ENCODE measurements at regions not wholly inside any gene's neighbourhood (a gene's known extent, or its start where the extent isn't known, plus 50 kb on each side); places are given as distances from the start of the nearest gene placed in this dataset.

DNA sequence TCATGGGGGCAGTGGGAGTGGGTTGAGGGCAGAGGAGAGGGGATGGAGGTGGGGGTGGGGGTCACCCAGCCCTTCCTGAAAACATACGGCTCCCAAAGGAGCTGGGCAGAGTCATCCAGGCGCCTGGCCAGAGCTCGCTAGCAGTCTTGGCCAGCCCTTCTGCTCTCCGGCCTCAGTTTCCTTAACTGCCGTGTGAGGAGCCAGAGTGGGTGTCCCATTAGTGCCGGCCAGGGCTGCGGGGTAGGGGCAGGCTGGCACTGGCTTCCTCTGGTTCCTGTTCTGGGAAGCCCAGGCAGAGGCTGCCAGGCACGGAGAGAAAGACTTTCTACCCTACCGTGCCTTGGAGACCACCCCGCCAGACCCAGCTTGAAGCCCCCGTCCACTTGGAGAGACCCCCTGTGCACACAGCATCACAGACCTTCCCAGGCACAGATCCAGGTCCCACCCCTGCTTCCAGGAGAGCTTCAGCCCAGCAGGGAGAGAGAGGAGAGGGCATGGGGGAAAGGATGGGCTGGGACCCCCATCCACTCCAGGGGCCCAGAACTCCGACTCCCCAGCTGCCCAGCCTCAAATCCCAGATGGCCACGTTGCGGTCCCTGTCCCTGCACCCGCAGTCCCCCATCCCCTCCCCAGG, 93.3 kb downstream of the RFLNA start:
- H3K36me3 Mint-ChIP-seq (ENCODE audit: low read depth), result peaks cover 11% of the 10 kb centered on the region
- H3K9me3 Mint-ChIP-seq, result no peaks in the 10 kb centered on the region
- no peaks in the 10 kb centered on the region for H3K27me3 Mint-ChIP-seq
- H3K4me3 Mint-ChIP-seq, result peak overlapping the region; percentile 58
- H3K27ac Mint-ChIP-seq, result no peak overlapping the region
- no peak for DNase-seq
- H3K4me1 Mint-ChIP-seq, result peaks cover 24% of the 10 kb centered on the region
- intact Hi-C loops (cut with micrococcal nuclease), result loop anchor here (2.0 kb wide), 1 partner anchor 179 kb away; the partner anchor contains the start of gene NCOR2

DNA sequence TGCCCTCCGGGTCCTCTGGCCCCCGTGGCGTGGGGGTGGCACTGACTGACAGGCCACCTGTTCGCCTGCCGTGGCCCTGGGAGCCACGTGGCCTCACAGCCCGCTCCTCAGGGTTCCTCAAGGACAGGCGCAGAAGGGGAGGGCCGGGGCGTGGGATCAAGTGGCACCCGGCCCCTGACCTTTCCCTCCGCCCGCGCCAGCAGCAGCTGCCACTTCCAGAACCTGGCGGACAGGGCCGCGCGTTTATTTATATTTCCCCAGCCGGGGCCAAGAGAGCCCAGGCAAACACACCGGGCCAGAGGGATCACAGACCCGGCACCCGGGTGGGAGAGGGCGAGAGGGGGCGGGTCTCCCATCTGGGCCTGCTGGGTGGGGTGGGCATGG, 92.6 kb downstream of the RFLNA start:
- DNase-seq, result no peak
- Mint-ChIP-seq H3K4me3 (no peak overlapping the region), H3K36me3 (ENCODE audit: low read depth) (peaks cover 11% of the 10 kb centered on the region), H3K27ac (no peak overlapping the region), H3K9me3 (no peaks in the 10 kb centered on the region), H3K4me1 (peaks cover 24% of the 10 kb centered on the region), H3K27me3 (no peaks in the 10 kb centered on the region)
- intact Hi-C loops (cut with micrococcal nuclease), result no loop called here

DNA sequence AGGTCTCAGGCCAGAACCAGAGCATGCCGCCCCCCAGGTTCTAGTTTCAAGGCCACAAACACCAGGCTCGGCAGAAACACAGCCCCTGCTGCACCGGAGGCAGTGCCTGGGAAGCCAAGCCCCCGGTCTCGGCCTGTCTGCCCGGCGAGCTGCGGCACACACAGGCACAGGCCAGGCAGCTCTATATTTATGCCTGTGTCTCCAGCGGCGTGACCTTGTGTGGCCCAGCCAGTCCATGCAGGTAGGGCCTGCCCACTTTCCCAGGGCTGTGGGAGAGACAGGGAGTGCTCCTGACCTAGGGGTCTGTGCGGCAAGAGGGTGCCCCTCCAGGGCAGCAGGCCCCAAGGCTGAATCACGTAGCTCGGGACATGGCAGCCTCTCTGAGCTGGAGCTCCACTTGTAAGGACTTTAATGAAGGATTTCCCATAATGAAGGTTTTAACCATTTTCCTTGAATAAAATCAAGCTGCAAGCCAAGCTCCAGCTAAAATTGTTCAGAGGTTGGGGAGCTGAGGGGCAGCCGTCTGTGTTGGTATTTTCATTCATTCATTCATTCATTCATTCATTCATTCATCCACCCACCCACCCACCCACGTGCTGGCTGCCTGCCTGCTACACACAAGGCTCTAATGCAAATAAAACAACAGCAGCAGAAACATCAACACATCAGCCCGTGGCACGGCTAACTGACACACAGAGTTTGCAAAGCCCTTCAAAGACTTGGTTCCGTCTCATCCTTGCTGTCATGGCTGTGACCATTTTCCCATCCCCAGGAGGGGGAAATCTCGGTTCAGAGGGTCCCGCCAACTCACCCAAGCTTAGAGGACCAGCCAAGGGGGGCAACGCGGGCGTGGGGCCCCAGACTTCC, 92.0 kb downstream of the RFLNA start:
- Mint-ChIP-seq H3K27ac (no peak overlapping the region), H3K36me3 (ENCODE audit: low read depth) (peaks cover 11% of the 10 kb centered on the region)
- intact Hi-C loops (cut with micrococcal nuclease), result no loop called here

DNA sequence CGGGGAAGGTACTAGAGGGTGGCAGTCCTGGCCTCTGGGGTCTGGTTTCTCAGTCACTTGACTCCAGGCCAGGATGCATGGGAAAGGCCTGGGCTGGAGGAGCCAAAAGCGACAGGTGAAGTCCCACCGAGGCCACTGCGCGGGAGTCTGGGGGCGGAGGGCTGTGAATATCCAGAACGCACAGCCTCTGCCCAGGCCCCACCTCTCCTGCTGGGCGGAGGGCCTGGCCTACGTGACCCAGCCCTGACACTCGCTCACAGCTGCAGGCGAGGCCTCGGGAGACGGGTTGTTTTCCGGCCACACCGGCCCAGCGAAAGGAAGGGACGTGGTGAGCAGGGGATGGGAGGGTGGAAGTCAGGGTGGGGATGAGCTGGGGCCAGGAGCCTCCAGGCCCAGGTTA, 91.2 kb downstream of the RFLNA start:
- Mint-ChIP-seq H3K36me3 (ENCODE audit: low read depth) (peaks cover 6% of the 10 kb centered on the region), H3K9me3 (no peaks in the 10 kb centered on the region), H3K27me3 (no peaks in the 10 kb centered on the region), H3K4me3 (no peak overlapping the region), H3K4me1 (peaks cover 12% of the 10 kb centered on the region), H3K27ac (no peak overlapping the region)
- DNase-seq, result no peak
- intact Hi-C loops (cut with micrococcal nuclease), result no loop called here

More for the DNA sequence above, 92.0 kb downstream of the RFLNA start:
- Mint-ChIP-seq H3K4me1 (peaks cover 20% of the 10 kb centered on the region), H3K9me3 (no peaks in the 10 kb centered on the region), H3K4me3 (no peak overlapping the region), H3K27me3 (no peaks in the 10 kb centered on the region)
- DNase-seq, result no peak

DNA sequence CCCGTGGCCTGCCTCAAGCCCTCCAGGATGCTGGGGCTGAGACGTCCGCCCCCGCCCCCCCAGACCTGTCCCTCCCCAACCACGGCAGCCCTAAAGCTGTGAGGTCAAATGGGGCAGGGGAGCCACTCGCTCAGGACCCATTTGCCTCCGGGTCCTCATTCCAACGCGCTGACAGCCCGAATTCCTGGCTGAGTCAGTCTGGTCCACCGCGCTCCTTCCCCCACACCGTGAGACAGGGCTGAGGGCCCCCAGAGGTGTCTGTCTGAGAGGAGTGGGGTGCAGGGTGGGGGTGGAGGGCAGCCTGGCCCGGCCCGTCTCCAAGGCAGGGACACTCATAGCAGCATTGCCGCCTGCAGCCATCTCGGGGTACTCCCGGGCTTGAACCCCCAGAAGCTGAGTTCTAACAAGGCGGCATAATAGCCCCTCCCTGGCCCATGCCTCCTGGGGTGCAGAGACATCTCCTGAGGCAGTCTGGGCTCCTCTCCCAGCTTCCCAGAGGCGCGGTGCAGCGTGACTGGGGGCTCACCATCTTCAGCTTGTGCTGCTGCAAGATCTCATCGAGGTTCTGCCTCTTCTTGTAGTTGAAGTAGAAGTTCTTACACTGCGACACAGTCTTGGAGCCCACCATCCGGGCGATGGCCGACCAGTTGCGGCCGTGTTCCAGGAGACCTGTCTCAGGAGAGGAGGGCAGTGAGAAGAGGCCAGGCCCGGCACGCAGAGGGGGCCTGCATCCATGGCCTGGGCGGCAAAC, 90.5 kb downstream of the RFLNA start:
- no peak for DNase-seq
- intact Hi-C loops (cut with micrococcal nuclease), result no loop called here
- peaks cover 8% of the 10 kb centered on the region for H3K4me1 Mint-ChIP-seq
- H3K9me3 Mint-ChIP-seq, result no peaks in the 10 kb centered on the region
- no peaks in the 10 kb centered on the region for H3K27me3 Mint-ChIP-seq
- no peak overlapping the region for H3K27ac Mint-ChIP-seq
- H3K4me3 Mint-ChIP-seq, result no peak overlapping the region
- peaks cover 5% of the 10 kb centered on the region for H3K36me3 Mint-ChIP-seq (ENCODE audit: low read depth)

DNA sequence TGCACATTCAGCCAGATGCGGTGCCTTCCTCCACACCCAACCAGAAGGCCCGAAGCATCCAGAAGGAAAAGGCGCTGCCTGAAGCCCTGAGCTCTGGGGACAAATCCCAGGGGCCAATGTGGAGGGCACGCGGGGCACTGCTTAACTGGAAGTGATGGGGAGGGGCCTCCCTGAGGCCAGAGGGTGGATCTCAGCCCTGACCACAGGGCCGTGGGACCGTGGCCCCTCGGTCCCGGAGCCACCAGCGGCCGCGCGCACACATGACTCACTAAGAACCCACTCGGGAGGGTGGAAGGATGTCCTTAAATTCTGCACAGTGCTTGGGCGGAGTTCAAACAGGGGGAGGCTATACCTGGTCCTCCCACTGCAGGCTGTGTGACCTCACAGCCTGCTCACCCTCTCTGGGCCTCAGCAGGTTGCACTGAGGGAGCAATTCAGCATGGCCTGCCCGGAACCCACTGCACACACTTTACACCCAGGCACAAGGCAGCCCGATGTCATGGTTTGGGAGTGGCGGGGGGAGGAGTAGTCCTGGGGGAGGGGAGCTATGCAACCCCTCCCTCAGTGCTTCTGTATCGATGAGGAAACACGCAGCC, 89.5 kb downstream of the RFLNA start:
- intact Hi-C loops (cut with micrococcal nuclease), result no loop called here
- Mint-ChIP-seq H3K27ac (no peak overlapping the region), H3K27me3 (no peaks in the 10 kb centered on the region), H3K4me3 (no peak overlapping the region), H3K4me1 (peaks cover 2% of the 10 kb centered on the region), H3K36me3 (ENCODE audit: low read depth) (peaks cover 4% of the 10 kb centered on the region), H3K9me3 (no peaks in the 10 kb centered on the region)
- no peak for DNase-seq

DNA sequence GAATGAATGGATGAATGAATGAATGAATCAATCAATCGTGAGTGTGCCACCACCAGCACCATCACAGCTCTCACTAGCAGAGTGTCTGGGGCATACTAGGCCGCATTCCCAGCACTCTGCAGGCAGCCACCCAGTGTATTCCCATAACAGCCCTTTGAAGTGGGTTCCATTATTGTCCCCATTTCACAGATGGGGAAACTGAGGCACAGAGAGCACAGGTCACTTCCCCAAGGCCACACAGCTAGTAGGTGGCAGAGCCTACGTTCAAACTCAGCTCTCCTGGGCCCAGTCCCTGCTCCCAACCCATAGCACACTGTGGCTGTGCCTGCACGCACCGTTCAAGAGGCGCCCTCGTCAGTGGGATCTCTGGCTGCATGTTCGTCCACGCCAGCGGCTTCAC, 88.1 kb downstream of the RFLNA start:
- Mint-ChIP-seq H3K9me3 (no peaks in the 10 kb centered on the region), H3K4me1 (no peaks in the 10 kb centered on the region), H3K36me3 (ENCODE audit: low read depth) (peaks cover 4% of the 10 kb centered on the region), H3K27ac (no peak overlapping the region), H3K27me3 (no peaks in the 10 kb centered on the region), H3K4me3 (no peak overlapping the region)
- intact Hi-C loops (cut with micrococcal nuclease), result no loop called here
- DNase-seq, result no peak

DNA sequence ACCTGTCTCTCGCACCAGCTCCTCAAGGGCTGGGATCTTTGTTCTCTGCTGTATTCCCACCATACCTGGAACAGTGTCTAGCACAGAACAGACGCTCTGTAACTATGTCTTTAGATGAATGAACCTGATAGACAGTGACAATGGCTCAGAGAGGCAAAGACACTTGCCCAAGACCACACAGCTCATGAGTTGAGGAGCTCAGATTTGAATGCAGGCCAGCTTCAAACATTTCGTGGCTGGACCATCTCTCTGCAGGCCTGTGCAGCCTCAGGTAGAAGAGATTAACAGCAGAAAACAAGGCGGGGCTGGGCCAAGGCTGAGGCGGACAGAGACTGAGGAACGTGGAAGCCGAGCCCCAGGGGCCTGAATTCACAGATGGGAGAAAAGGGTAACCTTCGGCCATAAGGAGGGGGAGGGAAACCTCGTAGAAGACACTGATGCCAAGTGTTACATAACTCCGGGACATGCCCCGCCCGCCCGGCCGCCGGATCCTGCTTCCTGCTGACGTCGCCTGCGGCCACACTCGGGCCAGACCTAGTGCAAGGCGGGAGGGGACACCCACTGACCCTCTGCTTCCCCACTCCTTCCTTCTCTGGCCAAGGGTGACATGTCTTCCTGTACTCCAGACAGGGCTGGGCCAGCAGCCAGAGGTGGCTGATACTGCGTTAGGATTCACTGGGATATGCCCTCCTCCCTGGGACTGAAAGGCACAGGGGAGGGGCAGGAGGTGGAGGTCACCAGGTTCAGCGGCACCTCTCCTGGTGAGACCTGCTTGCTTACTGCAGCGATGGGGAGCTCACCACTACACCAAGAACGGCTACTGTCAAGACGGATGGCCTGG, 86.8 kb downstream of the RFLNA start:
- no peaks in the 10 kb centered on the region for H3K27me3 Mint-ChIP-seq
- H3K36me3 Mint-ChIP-seq (ENCODE audit: low read depth), result peaks cover 5% of the 10 kb centered on the region
- no peak for DNase-seq
- H3K4me1 Mint-ChIP-seq, result no peaks in the 10 kb centered on the region
- H3K4me3 Mint-ChIP-seq, result no peak overlapping the region
- no peaks in the 10 kb centered on the region for H3K9me3 Mint-ChIP-seq
- intact Hi-C loops (cut with micrococcal nuclease), result no loop called here
- no peak overlapping the region for H3K27ac Mint-ChIP-seq

DNA sequence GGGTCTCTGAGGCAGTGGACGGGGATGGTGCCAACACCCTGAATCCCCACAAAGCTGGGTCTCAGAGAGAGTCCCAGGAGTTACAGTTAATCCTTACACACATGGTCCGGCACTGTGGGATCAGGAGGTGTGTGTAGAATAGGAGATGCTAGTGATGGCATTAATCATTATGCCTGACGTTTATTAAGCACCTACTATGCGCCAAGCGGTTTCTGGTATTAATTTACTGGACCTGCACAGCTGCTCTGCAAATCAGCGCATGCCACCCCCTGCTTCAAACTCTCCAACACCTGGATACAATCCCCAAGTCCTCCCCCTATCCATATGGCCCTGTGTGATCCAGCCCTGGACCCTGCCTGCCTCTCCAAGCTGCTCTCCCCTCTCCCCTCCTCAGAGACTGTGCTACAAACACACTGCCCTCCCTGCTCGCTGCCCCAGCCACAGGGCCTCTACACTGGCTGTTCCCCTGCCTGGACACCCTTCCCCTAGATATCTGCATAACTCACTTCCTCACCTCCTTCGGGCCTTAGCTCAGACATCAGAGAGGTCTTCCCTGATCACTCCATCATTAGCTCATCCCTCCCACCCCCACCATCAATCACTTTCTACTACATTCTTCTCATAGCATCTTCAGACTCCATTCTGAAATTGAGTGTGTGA, 86.0 kb downstream of the RFLNA start:
- Mint-ChIP-seq H3K27me3 (no peaks in the 10 kb centered on the region), H3K36me3 (ENCODE audit: low read depth) (peaks cover 5% of the 10 kb centered on the region), H3K4me3 (no peak overlapping the region), H3K4me1 (no peaks in the 10 kb centered on the region), H3K9me3 (no peaks in the 10 kb centered on the region), H3K27ac (no peak overlapping the region)
- intact Hi-C loops (cut with micrococcal nuclease), result no loop called here
- no peak for DNase-seq

DNA sequence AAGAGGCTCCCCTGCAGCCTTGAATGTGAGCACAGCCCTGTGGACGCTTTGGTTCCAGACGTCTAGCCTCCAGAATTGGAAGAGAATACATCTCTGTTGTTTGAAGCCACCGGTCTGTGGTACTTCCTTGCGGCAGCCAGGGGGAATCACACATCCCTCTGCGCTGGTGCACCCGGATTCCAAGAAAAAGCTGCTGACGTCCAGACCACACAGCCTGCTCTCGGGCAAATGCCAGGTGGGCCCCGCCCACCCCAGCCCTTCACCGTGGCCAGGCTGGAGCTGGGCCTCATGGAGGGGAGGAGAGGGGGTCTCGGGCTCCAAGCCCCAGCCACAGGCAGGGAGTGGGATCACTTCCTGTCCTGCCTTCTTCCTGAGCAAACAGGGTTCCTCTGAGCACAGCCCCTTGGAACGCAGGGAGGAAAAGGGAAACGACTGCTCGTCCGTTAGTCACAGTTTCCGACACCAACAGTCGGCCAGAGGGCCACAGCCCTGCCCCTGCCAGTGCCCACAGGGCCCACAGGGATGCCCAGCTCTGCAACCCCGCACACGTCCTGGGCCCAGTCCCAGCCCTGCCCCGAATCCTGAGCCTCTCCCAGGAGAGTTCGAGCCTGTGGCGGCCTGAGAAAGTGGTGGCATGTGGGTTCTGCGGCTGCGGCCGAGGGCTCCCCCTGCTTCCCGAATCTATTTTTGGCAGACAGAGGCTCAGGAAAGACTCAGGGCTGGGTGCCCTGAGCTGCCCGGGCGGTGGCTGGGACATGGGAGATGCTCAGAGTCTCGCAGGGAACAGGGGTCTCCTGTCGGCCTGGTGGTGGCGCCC, 85.3 kb downstream of the RFLNA start:
- no peaks in the 10 kb centered on the region for H3K4me1 Mint-ChIP-seq
- no peaks in the 10 kb centered on the region for H3K9me3 Mint-ChIP-seq
- H3K4me3 Mint-ChIP-seq, result no peak overlapping the region
- no peak for DNase-seq
- intact Hi-C loops (cut with micrococcal nuclease), result no loop called here
- no peak overlapping the region for H3K27ac Mint-ChIP-seq
- H3K27me3 Mint-ChIP-seq, result no peaks in the 10 kb centered on the region
- peaks cover 4% of the 10 kb centered on the region for H3K36me3 Mint-ChIP-seq (ENCODE audit: low read depth)

DNA sequence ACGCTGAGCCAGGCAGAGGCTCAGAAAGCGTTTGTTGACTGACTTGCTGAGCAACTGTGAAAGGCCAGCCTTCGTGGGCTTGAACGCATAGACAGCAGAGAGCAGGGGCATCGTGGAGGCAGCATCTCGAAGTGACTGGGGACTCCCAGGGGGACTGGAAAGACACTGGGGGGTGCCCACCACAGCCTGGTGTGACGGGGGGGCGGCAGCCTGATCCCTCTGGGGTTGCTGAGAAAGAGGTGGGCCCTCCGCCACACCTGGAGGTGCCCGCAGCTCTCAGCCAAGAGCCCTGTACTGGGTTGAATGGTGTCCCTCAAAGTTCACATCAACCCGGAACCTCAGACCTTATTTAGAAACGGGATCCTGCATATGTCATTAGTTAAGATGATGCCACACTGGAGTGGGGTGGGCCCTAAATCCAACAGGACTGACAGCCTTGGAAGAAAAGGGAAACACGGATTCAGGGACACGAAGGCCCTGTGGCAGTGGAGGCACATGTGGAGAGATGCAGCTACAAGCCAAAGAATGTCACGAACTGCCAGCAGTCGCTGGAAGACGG, 84.6 kb downstream of the RFLNA start:
- Mint-ChIP-seq H3K36me3 (ENCODE audit: low read depth) (peaks cover 2% of the 10 kb centered on the region), H3K4me1 (no peaks in the 10 kb centered on the region), H3K9me3 (no peaks in the 10 kb centered on the region), H3K27me3 (no peaks in the 10 kb centered on the region), H3K27ac (no peak overlapping the region), H3K4me3 (no peak overlapping the region)
- intact Hi-C loops (cut with micrococcal nuclease), result no loop called here
- DNase-seq, result no peak

DNA sequence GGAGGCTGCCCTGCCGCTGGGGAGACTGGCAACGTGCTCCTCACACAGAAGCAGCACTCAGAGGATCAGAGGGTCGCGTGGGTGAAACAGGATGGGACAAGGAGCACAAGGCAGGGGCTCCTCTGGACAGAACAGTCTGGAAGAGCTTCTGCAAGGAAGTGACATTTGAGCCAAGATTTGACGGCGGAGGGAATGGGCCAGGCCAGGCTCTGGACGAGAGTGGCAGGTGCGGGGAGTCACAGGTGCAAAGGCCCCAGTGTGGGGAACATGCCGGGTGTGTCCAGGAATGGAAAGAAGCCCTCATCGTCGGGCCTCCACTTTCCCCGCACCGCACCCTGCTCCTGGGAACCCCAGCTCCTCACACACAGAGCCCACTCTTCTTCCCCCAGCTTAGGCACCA, 84.0 kb downstream of the RFLNA start:
- H3K4me1 Mint-ChIP-seq, result no peaks in the 10 kb centered on the region
- DNase-seq, result no peak
- no peak overlapping the region for H3K4me3 Mint-ChIP-seq
- H3K9me3 Mint-ChIP-seq, result no peaks in the 10 kb centered on the region
- H3K36me3 Mint-ChIP-seq (ENCODE audit: low read depth), result peaks cover 2% of the 10 kb centered on the region
- intact Hi-C loops (cut with micrococcal nuclease), result no loop called here
- no peak overlapping the region for H3K27ac Mint-ChIP-seq
- no peaks in the 10 kb centered on the region for H3K27me3 Mint-ChIP-seq

All from activated CD4-positive, alpha-beta T cell treated with anti-CD3 and anti-CD28 coated beads, Interleukin-2, amount 10 ng/mL, durations not matched to agents 24 days and 14 days (primary cell).